ENCODE measurements at regions not wholly inside any gene's neighbourhood (a gene's known extent, or its start where the extent isn't known, plus 50 kb on each side); places are given as distances from the start of the nearest gene placed in this dataset.

DNA sequence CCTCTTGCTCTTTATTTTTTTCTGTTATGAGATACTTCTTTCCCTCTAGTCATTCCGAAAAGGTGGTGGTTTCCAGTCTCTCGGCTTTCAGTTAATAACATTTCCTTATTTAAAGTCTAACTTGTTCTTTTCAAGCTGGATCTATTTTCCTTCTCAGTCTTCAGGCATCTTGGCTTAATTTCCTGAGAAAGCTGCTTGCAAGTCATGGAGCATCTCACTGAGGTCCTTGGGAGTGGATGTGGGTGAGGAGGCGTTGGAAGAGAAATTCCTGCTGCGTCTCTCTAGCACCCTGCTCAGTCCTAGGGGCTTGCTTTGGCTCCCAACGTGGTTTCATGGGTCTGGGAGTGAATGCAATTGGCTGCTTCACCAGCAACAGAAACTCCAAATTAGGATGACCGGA lies 210.2 kb upstream of the MKI67 start:
- Histone ChIP-seq H3K4me1 (ENCODE audit: low read length) (no peaks in the 10 kb centered on the region), H3K4me2 (ENCODE audit: low read depth, low read length, poor library complexity, severe bottlenecking) (no peak overlapping the region), H3K36me3 (ENCODE audit: insufficient read depth, low read length) (no peaks in the 10 kb centered on the region), H3K27me3 (ENCODE audit: low read length) (no peaks in the 10 kb centered on the region), H3K9me2 (replicated peaks; ENCODE audit: insufficient read depth, low read length) (no peaks in the 10 kb centered on the region), H4K20me1 (ENCODE audit: insufficient read depth, low read depth, low read length) (no peaks in the 10 kb centered on the region), H3K79me2 (ENCODE audit: low read length) (no peaks in the 10 kb centered on the region), H3K9me3 (ENCODE audit: low read length) (no peaks in the 10 kb centered on the region), H3K27ac (ENCODE audit: low read length) (no peak overlapping the region), H3K9ac (ENCODE audit: low read length) (no peak overlapping the region), H2AFZ (ENCODE audit: low read length) (no peak overlapping the region), H3K4me3 (ENCODE audit: low read length) (no peak overlapping the region)
- no peak for DNase-seq

DNA sequence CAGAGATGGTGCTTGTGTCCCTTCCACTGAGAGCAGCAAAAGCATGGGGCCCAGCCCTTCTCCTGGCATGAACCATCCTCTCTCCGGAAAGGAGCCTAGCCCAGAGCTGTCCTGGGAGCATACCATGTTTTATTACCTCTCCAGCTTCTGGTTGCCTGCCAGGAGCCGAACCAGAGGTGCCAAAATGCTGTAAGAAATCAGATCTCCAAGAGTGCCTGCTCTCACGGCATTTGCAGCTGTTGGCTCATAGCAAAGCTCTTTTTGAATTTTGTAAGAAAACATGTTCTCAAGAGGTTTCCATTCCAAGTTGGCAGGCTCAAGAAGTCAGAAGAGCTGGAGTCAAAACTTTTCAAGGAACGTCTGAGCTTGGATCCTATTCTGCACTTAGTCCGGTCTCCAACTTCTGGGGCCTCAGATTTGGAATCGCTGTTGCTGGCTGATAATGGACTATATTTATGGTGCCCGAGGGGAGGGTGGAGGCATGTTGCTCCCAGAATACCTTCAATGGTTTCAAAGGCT lies 211.7 kb upstream of the MKI67 start:
- Histone ChIP-seq H3K4me3 (ENCODE audit: low read length) (no peak overlapping the region), H3K4me1 (ENCODE audit: low read length) (no peaks in the 10 kb centered on the region), H3K36me3 (ENCODE audit: insufficient read depth, low read length) (no peaks in the 10 kb centered on the region), H3K27me3 (ENCODE audit: low read length) (no peaks in the 10 kb centered on the region), H3K27ac (ENCODE audit: low read length) (no peak overlapping the region), H3K9ac (ENCODE audit: low read length) (no peak overlapping the region), H3K79me2 (ENCODE audit: low read length) (no peaks in the 10 kb centered on the region), H4K20me1 (ENCODE audit: insufficient read depth, low read depth, low read length) (no peaks in the 10 kb centered on the region), H3K4me2 (ENCODE audit: low read depth, low read length, poor library complexity, severe bottlenecking) (no peak overlapping the region), H3K9me2 (replicated peaks; ENCODE audit: insufficient read depth, low read length) (no peaks in the 10 kb centered on the region), H3K9me3 (ENCODE audit: low read length) (no peaks in the 10 kb centered on the region), H2AFZ (ENCODE audit: low read length) (no peak overlapping the region)
- no peak for DNase-seq

DNA sequence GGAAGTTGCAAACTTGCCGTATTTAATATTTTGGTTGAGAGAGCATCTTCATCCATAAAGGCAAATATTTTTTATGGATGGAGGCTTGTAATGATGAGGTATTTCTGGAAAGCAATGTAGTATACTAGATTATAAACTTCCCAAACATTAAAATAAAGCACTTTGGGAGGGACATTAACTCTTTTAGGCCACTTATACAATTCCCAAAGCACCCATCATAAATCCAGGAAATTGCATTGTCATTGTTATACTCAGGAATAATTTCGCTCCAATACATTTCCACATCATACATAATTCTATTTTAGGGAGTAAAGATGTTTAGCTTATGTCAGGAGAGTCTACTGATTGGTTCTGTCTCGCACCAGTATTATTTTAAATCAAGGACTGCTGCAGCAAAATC lies 212.7 kb upstream of the MKI67 start:
- H3K9ac ChIP-seq (ENCODE audit: low read length): no peak overlapping the region
- no peaks in the 10 kb centered on the region for H3K36me3 ChIP-seq (ENCODE audit: insufficient read depth, low read length)
- no peaks in the 10 kb centered on the region for H3K79me2 ChIP-seq (ENCODE audit: low read length)
- H3K27ac ChIP-seq (ENCODE audit: low read length): no peak overlapping the region
- no peaks in the 10 kb centered on the region for H3K4me1 ChIP-seq (ENCODE audit: low read length)
- no peaks in the 10 kb centered on the region for H3K9me3 ChIP-seq (ENCODE audit: low read length)
- no peak overlapping the region for H3K4me3 ChIP-seq (ENCODE audit: low read length)
- H3K27me3 ChIP-seq (ENCODE audit: low read length): no peaks in the 10 kb centered on the region
- no peaks in the 10 kb centered on the region for H4K20me1 ChIP-seq (ENCODE audit: insufficient read depth, low read depth, low read length)
- H2AFZ ChIP-seq (ENCODE audit: low read length): no peak overlapping the region
- no peak overlapping the region for H3K4me2 ChIP-seq (ENCODE audit: low read depth, low read length, poor library complexity, severe bottlenecking)
- DNase-seq: no peak
- no peaks in the 10 kb centered on the region for H3K9me2 ChIP-seq (replicated peaks; ENCODE audit: insufficient read depth, low read length)

DNA sequence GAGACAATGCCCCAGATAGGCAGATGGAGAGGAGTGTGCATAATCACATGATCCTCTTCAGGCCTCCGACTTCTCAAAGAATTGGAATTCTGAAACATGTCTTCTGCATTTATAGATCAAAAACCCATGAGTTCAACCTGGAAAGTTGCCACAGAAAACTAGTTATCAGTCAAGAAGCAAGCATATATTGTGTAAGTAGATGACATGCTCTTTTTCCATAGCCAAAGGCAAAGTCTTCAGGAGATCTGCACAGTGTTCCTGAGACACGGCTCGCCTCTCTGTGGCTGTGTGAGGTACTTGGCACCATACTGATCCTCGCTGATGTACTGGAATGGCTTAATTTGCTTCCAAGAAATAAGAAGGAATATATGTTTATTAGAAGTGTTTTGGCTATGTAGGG lies 213.5 kb upstream of the MKI67 start:
- Histone ChIP-seq H4K20me1 (ENCODE audit: insufficient read depth, low read depth, low read length) (no peaks in the 10 kb centered on the region), H3K4me1 (ENCODE audit: low read length) (no peaks in the 10 kb centered on the region), H3K4me2 (ENCODE audit: low read depth, low read length, poor library complexity, severe bottlenecking) (no peak overlapping the region), H3K36me3 (ENCODE audit: insufficient read depth, low read length) (no peaks in the 10 kb centered on the region), H3K9ac (ENCODE audit: low read length) (no peak overlapping the region), H3K9me2 (replicated peaks; ENCODE audit: insufficient read depth, low read length) (no peaks in the 10 kb centered on the region), H3K9me3 (ENCODE audit: low read length) (no peaks in the 10 kb centered on the region), H3K4me3 (ENCODE audit: low read length) (no peak overlapping the region), H3K27me3 (ENCODE audit: low read length) (no peaks in the 10 kb centered on the region), H3K27ac (ENCODE audit: low read length) (no peak overlapping the region), H3K79me2 (ENCODE audit: low read length) (no peaks in the 10 kb centered on the region), H2AFZ (ENCODE audit: low read length) (no peak overlapping the region)
- no peak for DNase-seq

DNA sequence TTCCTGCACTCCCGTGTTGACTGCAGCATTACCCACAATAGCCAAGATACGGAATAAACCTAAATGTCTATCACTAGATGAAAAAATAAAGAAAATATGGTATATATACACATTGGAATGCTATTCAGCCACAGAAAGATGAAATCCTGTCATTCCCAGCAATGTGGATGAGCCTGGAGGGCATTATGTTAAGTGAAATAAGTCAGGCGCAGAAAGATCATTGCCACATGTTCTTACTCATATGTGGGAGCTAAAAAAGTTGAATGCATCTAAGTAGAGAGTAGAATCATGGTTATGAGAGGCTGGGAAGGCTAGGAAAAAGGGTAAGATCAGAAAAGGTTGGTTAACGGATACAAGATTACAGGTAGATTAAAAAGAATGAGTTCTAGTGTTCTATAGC lies 219.1 kb upstream of the MKI67 start:
- Histone ChIP-seq H3K9ac (ENCODE audit: low read length) (no peak overlapping the region), H3K27me3 (ENCODE audit: low read length) (no peaks in the 10 kb centered on the region), H3K79me2 (ENCODE audit: low read length) (no peaks in the 10 kb centered on the region), H4K20me1 (ENCODE audit: insufficient read depth, low read depth, low read length) (no peaks in the 10 kb centered on the region), H3K9me2 (replicated peaks; ENCODE audit: insufficient read depth, low read length) (no peaks in the 10 kb centered on the region), H3K9me3 (ENCODE audit: low read length) (no peaks in the 10 kb centered on the region), H3K4me2 (ENCODE audit: low read depth, low read length, poor library complexity, severe bottlenecking) (no peak overlapping the region), H2AFZ (ENCODE audit: low read length) (no peak overlapping the region), H3K36me3 (ENCODE audit: insufficient read depth, low read length) (no peaks in the 10 kb centered on the region), H3K4me3 (ENCODE audit: low read length) (no peak overlapping the region), H3K4me1 (ENCODE audit: low read length) (no peaks in the 10 kb centered on the region), H3K27ac (ENCODE audit: low read length) (no peak overlapping the region)
- peak; percentile 19 for DNase-seq

DNA sequence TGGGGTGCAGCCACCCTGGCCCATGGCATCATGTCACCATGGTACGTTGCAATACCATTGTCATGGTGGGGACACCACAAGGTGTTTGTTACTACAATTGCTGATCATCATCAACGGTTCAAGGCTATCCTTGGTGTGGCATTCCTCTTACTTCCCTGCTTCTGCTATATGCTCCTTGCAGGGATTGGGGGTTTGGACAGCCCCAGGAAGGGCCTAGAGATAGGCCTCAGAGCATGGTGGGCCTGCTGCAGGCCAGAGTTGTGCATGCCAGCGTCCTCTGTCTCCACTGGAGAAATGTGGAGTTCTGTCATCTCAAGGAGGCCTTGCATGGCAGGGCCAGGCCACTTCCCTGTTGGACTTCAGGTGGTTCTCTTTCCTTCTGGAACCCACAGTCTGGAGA lies 234.6 kb upstream of the MKI67 start:
- H3K36me3 ChIP-seq (ENCODE audit: insufficient read depth, low read length): no peaks in the 10 kb centered on the region
- no peaks in the 10 kb centered on the region for H3K4me1 ChIP-seq (ENCODE audit: low read length)
- no peaks in the 10 kb centered on the region for H3K9me3 ChIP-seq (ENCODE audit: low read length)
- no peak for DNase-seq
- no peaks in the 10 kb centered on the region for H4K20me1 ChIP-seq (ENCODE audit: insufficient read depth, low read depth, low read length)
- H3K27me3 ChIP-seq (ENCODE audit: low read length): no peaks in the 10 kb centered on the region
- H3K9me2 ChIP-seq (replicated peaks; ENCODE audit: insufficient read depth, low read length): no peaks in the 10 kb centered on the region; the same call in 1 of the 2 replicates
- H2AFZ ChIP-seq (ENCODE audit: low read length): no peak overlapping the region
- no peak overlapping the region for H3K27ac ChIP-seq (ENCODE audit: low read length)
- no peak overlapping the region for H3K9ac ChIP-seq (ENCODE audit: low read length)
- no peaks in the 10 kb centered on the region for H3K79me2 ChIP-seq (ENCODE audit: low read length)
- no peak overlapping the region for H3K4me2 ChIP-seq (ENCODE audit: low read depth, low read length, poor library complexity, severe bottlenecking)
- H3K4me3 ChIP-seq (ENCODE audit: low read length): no peak overlapping the region

DNA sequence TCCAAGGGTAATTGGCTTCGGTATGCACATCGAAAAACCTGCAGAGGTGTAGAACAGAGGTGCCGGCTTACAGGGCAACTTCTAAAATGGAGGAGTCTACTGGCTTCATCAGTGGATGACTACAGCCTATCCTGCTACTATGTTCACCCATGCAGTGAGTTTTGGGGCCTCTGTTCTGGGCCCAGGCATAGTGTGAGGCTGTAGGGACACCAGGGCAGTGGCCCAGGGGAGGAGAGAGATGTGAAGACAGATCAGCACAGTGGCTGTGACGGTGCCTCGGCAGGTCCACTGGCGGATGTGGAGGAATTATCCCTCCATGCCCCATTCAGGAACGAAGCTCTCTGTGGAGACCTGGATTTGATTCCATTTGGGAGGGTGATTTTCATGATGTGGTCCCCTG lies 235.3 kb upstream of the MKI67 start:
- Histone ChIP-seq H3K27ac (ENCODE audit: low read length) (no peak overlapping the region), H4K20me1 (ENCODE audit: insufficient read depth, low read depth, low read length) (no peaks in the 10 kb centered on the region), H3K9me2 (replicated peaks; ENCODE audit: insufficient read depth, low read length) (no peaks in the 10 kb centered on the region; the same call in 1 of the 2 replicates), H3K9ac (ENCODE audit: low read length) (no peak overlapping the region), H3K79me2 (ENCODE audit: low read length) (no peaks in the 10 kb centered on the region), H3K4me2 (ENCODE audit: low read depth, low read length, poor library complexity, severe bottlenecking) (no peak overlapping the region), H3K36me3 (ENCODE audit: insufficient read depth, low read length) (no peaks in the 10 kb centered on the region), H3K9me3 (ENCODE audit: low read length) (no peaks in the 10 kb centered on the region), H3K4me1 (ENCODE audit: low read length) (no peaks in the 10 kb centered on the region), H3K27me3 (ENCODE audit: low read length) (no peaks in the 10 kb centered on the region), H3K4me3 (ENCODE audit: low read length) (no peak overlapping the region), H2AFZ (ENCODE audit: low read length) (no peak overlapping the region)
- no peak for DNase-seq

DNA sequence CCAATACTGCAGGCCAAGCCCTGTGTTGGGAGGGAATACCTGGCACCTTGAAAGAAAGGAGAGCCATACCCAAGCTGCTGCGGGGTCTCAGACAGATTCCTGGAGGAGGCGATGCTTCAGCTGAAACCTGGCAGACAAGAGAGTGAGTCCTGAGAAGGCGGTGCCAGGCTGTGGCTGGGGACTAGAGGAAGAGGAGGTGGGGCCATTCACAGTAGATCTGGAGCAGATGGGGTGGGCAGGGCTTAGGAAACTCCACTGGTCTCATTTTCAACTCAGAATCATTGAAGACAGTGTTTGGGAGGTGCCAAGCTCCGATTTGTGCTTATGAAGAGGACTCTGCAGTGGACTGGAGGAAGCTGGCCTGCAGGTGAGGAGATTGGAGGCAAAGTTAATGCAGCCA lies 236.3 kb upstream of the MKI67 start:
- H3K9ac ChIP-seq (ENCODE audit: low read length): no peak overlapping the region
- H3K4me1 ChIP-seq (ENCODE audit: low read length): no peaks in the 10 kb centered on the region
- no peaks in the 10 kb centered on the region for H3K9me3 ChIP-seq (ENCODE audit: low read length)
- H3K27me3 ChIP-seq (ENCODE audit: low read length): no peaks in the 10 kb centered on the region
- H2AFZ ChIP-seq (ENCODE audit: low read length): no peak overlapping the region
- H3K27ac ChIP-seq (ENCODE audit: low read length): no peak overlapping the region
- no peak overlapping the region for H3K4me3 ChIP-seq (ENCODE audit: low read length)
- no peaks in the 10 kb centered on the region for H3K36me3 ChIP-seq (ENCODE audit: insufficient read depth, low read length)
- H3K79me2 ChIP-seq (ENCODE audit: low read length): no peaks in the 10 kb centered on the region
- no peaks in the 10 kb centered on the region for H4K20me1 ChIP-seq (ENCODE audit: insufficient read depth, low read depth, low read length)
- H3K4me2 ChIP-seq (ENCODE audit: low read depth, low read length, poor library complexity, severe bottlenecking): no peak overlapping the region
- DNase-seq: no peak
- H3K9me2 ChIP-seq (replicated peaks; ENCODE audit: insufficient read depth, low read length): no peaks in the 10 kb centered on the region; the same call in 1 of the 2 replicates

DNA sequence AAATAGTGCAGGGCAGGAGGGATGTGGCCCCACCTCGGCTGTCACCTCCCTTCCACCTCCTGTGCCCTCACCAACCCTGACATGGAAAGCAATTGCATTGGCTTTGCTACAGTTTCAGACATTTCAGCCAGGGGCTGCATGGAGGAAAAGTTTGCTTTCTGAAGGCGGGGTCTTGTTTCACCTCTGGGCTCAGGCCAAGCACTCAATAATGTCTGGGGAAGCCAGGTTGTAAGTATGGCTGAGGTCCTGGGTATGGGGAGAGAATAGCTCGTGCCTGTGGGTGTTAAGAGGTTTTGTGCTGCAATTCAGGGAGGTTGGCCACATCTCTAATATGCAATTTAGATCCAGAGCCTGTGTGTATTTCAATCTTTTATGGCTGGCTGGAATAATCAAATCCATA lies 238.4 kb upstream of the MKI67 start:
- Histone ChIP-seq H2AFZ (ENCODE audit: low read length) (no peak overlapping the region), H3K79me2 (ENCODE audit: low read length) (no peaks in the 10 kb centered on the region), H3K9ac (ENCODE audit: low read length) (no peak overlapping the region), H3K27ac (ENCODE audit: low read length) (no peak overlapping the region), H3K9me3 (ENCODE audit: low read length) (no peaks in the 10 kb centered on the region), H3K9me2 (replicated peaks; ENCODE audit: insufficient read depth, low read length) (no peaks in the 10 kb centered on the region), H3K4me2 (ENCODE audit: low read depth, low read length, poor library complexity, severe bottlenecking) (no peak overlapping the region), H3K4me3 (ENCODE audit: low read length) (no peak overlapping the region), H3K4me1 (ENCODE audit: low read length) (no peaks in the 10 kb centered on the region), H3K36me3 (ENCODE audit: insufficient read depth, low read length) (no peaks in the 10 kb centered on the region), H4K20me1 (ENCODE audit: insufficient read depth, low read depth, low read length) (no peaks in the 10 kb centered on the region), H3K27me3 (ENCODE audit: low read length) (no peaks in the 10 kb centered on the region)
- DNase-seq: no peak
